GM19455 (cell line): ENCODE measurements at regions not wholly inside any gene's neighbourhood (a gene's known extent, or its start where the extent isn't known, plus 50 kb on each side); places are given as distances from the start of the nearest gene placed in this dataset.

ENCODE experiments used
- ATAC-seq: cut with Tn5 transposase; IDR thresholded peaks from one replicate; pipeline ENCODE4 v1.9.1; 2021; ENCODE audit not compliant: unreplicated experiment

DNA sequence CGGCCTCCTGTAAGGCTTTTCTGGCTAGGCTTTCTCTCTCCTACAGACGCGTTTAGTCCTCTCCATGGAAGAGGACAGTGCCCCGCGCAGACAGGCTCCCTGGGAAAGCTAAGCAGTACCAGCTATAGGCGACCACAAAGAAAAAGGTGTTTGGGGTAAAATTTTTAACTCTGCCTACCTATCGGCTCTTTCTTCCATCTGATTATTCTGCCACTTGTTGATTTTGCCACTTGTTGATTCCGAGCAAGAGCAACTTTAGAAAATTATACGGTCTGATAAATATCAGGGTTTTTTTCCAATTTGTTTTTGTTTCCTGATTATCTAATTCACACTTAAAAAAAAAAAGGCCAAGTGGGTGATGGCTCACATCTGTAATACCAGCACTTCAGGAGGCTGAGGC, 1600.5 kb upstream of the TENM3 start:
- ATAC-seq: no peak

DNA sequence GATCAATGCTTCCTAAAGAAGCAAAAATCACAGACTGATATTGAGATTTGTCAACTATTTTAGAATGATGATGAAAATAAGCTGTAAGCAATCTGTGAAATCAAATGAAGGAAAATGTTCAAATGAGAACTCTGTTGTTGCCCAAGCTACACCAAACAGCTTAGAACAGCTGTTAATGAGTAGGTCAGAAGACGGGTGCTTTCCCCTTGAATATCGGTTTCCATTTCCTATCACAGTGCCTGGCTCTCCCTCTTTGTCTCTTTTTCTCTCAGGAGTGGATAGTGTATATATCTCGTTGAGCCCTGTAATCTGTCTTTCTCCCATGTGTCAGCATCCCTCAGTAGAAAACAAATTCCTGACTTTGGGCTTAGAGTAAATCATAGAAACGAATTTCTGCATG, 1592.9 kb upstream of the TENM3 start:
- ATAC-seq: no peak

DNA sequence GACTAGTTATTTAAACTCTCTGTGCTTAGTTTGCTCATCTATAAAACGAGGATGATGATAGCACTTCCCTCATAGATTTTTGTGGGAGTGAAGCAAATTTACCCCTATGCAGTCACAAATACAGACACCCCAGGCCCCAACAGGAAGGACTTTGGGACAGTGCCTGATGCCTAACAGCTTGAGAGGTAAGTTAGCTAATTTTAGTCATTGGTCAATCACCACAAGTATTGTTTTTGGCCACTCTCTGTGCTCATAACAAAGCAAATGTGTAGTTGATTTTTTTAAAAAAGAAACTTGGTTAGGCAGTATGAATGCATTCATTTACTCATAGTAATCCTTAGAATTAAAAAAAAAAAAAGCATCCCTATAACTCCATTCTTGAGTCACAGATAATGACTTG, 1590.7 kb upstream of the TENM3 start:
- ATAC-seq: no peak

DNA sequence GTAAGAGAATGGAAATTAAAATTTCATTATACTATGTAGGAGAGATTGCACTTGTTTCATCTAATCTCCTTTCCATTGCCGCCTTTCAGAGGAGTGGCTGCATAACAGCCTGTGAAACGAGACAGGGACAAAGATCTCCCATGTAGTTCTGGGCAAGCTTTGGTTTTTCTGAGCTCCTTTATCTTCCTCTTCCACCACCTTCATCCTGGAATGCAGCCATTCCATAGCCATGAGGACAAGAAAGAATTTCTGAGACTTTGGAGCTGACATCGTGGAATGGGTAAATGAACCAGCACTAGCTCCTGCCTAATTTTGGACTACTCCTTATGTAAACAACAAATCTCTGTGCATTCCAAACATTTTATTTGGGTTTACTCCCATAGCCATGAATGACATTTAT, 1587.3 kb upstream of the TENM3 start:
- ATAC-seq: no peak

DNA sequence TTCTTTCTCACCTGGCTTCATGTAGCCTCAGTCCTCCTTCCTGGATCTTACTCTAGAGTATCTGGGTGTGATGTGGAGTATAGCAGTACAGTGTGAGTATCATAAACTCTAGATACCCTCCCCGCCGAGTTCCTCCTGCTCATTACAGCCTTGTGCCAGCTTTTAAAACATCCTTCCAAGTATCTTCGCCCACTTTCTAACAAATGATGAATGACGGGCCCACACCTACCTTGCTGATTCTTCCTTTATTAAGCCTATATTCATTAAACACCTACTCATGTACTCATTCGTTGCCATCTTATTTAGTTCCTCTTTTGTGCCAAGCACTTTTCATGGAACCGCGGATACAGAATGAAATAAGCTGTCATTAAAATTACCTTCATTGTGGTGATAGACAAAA, 1585.3 kb upstream of the TENM3 start:
- no peak for ATAC-seq

DNA sequence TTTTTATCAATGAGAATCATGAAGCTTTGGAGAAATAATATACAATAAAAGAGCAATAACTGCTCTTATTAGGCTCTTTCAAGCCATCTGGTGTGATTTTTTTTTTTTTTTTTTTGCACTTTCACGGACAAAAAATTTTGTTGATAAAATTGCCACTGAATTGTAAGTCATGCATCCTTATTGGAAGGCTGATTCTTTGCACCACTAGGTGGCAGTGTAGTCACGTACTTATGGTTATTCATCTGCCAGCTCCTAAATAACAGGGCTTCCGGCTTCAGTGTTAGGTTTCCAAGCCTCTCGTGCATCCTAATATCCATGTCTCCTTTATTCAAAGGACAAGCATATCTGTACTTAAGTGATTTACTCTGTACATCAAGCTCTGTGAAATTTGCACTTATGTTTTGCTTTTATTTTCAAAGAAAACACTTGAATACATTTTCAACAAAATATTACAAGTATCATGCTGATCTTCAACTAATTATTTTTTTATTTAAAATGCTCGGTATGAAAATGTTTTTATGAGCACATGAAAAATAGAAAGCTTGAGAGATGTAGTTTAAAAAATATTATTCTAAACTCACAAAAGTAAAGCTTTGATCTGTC, 1578.3 kb upstream of the TENM3 start:
- peak; percentile 87 for ATAC-seq

DNA sequence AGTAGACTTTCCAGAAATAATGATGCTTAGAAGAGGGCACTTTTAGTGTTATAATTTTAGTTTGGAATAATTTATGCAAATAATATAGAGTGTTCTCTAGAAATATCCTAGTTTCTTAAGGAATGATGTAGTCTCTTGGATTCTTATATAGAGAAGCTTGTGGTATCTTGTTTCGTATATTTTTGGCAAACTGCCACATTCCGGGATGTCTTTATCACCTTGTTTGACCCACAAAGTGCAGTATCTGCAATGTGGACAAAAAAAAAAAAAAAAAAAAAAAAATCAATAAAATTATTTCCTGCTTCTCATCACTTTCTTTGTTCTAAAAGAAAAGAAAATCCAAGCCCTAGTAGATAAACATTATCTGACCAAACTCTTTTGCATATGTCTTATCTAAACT, 1577.7 kb upstream of the TENM3 start:
- no peak for ATAC-seq

DNA sequence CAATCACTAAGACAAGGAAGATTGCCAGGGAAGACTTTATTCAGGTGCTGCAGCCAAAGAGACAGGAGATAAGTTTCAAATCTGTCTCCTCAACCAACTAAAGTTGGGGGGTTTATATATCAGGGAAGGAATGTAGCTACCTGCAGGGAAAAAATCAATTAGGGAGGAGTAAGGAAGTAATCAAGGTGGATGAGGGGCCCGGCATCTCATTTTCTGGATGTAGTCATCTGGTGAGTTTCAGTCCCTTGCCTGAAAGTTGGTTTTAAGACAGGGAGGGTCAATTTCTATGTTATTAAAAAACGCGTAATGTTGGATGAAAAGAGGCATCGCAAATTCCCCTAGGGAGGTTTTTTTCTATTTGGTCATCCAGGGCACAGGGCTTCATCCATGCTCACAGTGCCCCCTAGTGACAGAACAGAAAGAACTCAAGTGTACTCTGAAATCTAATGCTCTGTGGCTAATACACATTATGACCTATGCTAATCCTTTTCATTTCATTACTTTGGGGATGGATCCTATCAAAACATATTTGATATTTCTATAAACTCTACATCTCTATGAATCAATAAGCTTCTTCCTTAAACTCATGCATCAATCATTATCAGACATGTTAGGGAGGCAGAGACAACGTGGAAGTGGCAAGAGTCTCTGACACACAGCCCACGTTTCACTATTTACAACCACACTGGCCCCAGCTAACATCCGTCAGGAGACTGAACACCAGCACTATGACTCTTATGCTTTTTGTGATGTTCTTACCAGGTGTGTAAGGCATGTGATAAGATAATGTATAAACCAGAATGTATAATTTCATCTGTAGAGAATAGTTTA, 1577.0 kb upstream of the TENM3 start:
- peak; percentile 77 for ATAC-seq

DNA sequence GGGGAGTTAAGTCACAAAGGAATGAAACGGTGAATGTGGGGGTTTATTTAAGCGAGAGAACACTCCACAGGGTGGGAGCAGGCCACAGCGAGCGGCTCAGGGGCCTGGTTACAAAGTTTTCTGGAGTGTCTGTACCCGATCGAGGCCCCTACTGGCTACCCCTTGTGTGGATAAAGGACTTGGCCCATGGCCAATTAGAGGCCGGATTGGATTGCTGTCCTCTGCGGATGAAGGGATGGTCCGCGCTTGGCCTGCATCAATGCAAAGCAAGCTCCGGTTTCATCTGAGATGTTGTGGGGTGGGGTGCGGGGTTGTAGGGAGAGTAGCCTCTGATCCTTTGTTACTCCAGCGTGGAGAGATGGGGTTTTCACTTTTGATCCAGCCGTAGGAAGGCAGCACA, 1574.5 kb upstream of the TENM3 start:
- no peak for ATAC-seq

DNA sequence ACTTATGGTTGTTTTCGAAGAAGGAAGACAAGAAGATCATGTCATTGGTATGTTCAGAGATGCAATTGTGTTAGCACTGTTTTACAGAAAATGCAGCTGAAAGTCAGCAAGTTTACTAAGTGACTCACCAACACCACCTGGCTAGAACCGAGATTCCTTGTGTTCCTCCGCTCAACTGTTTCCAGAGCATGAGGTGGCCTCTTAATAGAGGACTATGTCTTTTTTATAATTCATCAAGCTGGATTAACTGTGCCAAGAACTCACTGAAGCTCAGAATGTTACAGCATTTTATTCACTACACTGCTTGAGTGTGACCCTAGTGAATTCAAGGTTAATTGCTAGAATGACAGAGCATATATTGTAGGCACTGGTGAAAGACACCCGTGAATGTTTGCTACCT, 1573.5 kb upstream of the TENM3 start:
- ATAC-seq: no peak

DNA sequence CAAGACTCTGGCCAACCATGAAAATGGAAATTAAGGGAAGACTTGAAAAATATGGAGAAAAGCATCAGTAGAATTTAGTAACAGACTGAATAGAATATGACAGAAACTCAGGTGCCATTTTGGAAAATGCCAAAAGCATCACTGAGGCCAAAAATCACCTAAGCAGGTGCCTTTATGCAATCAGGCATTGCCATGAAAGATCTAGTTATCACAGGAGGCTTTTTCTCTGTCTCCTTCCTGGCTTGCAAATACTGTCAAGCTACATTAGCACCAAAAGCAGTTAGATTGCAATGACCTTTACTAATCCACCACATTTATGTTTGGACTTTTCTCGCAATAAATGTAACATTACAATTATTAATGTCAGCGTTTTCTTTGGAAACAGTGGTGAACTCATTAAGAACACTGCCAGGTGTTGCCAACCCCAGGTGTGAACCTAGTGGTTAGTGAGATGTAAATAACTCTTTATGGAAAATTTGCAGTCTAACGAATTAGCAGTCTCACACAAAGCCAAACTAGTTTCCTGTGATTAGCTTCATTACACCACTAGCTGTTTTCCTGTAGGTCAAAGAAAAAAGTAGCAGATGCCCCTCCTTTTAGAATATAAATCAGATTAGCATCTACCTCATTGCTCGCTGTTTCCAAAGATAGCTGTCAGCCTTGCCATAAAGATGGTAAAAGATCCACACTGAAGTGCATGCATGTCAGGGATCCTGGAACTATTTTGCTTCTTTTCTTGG, 1568.4 kb upstream of the TENM3 start:
- ATAC-seq: no peak

DNA sequence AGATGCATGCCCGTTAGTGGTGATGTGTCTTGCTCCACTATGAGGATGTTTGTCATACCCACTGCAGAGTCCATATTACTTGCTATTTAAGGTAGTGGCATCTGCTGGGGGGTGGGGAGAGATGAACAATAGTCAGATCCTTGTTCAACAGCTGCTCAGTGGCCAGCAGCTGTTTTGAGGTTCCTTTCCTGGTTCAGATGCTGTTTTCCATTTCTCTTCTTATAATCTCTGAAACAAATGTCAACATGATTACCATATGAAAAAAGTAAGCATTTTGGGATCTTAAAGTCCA, 1567.9 kb upstream of the TENM3 start:
- no peak for ATAC-seq

DNA sequence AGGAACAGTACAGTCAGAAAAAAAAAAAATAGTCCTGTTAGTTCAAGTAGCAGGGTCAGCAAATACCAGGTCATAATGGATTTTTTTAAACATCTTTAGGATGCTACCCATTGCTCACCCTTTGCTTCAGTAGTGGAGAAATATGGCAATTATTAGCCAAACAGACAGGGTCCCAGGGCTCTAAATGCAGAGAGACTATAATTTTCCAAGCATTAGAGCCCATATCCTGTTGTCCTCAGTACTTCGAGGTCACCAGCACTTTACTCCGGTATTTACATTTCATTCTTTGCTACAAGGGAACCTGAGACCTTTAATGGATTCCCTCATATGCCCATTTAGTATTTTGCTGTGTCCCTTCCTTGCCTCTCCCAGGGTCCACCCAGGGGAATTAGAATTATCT, 1562.9 kb upstream of the TENM3 start:
- ATAC-seq: no peak

DNA sequence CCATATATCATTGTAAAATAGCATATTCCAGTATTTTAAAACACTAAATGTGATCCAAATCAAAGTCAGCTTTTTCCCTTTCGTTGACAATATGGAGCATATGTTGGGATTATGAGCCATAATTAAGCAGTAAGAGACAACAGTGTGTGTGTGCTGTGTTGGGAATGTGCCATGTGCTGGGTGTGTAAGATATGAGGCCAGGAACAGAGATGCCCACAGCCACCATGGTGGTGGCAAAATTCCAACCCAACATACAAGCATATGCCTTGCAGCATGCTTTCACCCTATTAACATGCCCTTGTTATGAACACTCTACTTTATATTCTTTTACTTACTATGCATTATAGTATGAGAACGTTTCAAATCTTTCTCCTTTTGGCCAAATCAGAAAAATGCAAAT, 1560.4 kb upstream of the TENM3 start:
- ATAC-seq: no peak

DNA sequence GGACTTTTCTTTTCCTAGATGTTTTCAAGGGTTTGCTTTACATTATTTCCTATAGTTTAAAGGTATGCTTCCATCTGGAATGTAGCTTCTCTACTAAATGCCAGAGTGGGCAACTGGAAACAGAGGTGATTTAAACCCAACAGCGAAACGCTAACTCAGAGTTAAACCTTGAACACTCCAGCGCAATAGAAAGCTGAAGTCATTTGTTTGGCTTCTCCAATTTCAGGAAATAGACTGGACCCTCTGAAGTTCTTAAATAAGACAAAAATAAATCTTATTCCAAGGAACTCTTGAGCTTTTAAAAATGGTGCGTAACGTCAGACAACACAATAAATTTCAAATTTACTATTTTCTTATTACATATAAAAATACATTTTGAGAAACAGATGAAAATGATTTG, 1560.0 kb upstream of the TENM3 start:
- no peak for ATAC-seq

DNA sequence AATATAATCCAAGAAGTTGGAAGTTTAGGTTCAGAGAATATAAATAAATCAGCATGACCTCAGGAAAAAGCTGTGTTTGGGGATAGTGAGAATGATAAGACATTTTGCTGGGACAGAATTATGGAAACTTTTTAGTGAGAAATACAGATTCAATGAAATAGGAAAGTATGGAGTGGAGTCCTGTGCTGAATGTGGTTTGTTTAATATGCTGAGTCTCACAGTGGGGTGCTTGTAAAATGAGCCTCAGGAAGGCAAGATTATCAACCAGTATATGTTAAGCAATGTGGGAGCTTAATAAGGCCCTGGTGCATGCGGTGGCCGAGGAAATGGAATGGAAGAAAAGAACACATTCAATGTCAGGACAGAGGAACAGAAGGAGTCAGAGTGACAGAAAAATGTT, 1554.7 kb upstream of the TENM3 start:
- no peak for ATAC-seq

DNA sequence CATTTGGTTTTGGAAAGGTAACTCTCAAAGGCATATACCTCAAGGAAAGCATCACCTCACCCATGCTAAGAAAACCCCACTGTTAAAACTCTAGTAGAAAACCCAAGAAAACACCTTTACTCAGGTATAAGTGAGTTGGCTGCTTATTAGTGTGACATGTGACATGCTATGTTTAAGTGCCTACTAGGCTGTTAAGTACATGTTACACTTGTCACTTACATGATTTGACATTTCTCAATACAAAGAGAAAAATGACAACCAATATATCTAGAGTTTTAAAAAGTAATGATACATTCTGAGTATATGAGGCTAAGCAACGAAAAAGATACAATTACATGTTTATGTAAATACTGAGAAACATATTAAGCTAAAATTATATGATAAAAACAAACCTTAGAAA, 1548.3 kb upstream of the TENM3 start:
- ATAC-seq: no peak

DNA sequence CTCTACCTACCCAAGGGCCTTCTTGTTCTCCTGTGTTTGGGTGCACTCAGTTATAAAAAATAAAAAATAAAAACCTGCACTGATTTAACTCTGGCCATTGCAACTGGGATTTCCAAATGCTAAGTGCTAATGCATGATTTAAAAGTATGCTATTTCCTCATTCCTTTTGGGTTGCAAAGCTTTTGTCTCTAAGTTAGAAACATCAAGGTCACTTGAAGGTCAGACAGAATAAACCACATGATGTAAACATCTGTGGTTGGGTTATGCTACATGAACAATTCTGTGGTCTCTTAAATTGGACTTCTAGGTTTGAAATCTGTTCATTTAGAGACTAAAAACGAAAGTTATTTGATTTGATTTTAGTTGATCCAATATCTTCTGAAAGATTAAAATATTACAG, 1547.4 kb upstream of the TENM3 start:
- ATAC-seq: no peak

DNA sequence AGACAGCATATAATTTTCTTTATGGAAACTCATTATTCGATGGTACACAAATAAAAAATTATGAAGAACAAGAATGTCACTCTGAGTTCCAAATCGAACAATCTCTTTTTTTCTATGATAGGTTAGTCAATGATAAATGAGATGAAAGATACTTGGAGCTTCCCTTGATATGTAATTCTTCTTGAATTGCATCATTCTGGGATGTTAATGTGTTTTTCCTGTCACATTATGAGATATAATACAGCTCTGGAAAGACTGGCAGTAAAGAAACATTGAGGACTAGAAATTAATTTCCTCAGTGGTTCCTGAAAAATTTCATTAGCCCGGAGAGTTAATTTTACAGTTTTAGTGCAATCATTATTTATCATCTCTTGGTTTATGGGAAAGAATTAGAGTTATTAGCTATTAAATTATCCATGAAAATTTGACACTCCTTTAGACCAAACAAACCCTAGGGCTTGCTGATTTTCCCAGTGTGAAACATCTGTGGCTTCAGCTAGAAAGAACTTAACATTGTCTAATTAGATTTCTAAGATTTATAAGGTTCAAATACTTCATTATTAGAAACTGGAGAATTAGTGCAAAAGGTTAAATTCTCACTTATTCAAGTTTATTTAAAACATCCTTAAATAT, 1546.6 kb upstream of the TENM3 start:
- ATAC-seq: no peak

DNA sequence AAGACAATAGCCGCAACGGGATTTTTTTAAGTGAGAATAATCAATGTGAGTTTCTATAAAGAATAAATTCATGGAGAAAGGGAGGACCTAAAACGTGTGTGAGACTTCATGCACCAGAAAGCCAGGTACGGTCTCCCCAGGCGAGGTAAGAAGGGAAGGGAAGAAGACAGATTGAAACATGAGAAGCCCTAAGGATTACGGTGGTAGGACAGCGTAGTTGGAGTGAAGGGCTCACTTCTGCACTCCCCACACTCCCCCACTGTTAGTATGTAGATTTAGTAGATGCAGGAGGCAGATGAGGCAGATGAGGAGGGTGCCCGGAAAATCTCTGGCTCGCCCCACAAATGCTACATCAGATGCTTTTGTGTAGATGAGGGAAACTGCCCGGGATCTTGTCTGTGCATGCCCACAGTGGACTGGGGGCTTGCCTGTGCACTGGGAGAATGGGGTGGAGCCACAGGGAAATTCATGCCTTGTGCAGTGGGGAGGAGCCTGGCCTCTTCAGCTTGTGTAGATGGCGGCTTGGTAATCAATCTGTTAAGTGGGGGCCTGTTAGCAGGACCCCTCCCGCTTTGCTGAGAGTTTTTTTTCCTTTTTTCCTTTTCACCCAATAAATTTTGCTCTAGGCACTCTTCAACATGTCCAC, 1544.5 kb upstream of the TENM3 start:
- no peak for ATAC-seq

DNA sequence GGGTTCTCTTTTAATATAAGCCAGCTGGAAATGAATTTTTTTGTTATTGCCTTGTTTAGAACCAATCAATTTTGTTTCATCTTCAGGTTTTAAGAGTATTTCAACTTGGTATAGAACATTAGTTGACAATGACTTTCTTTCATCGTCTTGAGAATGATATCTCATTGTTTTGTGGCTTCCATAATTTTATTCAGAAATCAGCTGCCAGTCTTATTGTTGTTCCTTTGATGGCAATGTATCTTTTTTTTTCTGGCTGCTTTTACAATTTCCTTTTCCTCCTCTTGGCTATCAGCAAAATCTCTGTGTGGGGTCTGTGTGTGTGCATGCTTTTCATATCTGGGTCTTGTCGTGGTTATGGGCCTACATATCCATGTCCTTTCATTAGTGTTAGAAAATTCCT, 1536.4 kb upstream of the TENM3 start:
- ATAC-seq: no peak
